PC-9 (cell line): ENCODE measurements at regions not wholly inside any gene's neighbourhood (a gene's known extent, or its start where the extent isn't known, plus 50 kb on each side); places are given as distances from the start of the nearest gene placed in this dataset.
"Not testable (repeated sequence)": the region's sequence is repeated elsewhere in the genome, so short reads cannot be mapped to it uniquely, and the experiment has no call there.

Experiments used
- CTCF ChIP-seq: fragments of 200-600 bp; sonication (generic); conservative IDR thresholded peaks from 2 replicates; pipeline ENCODE4 v1.6.1; 2017; ENCODE audit warnings: mixed run types, antibody characterized with exemption, mild to moderate bottlenecking, moderate library complexity
- EZH2 ChIP-seq: fragments of 200-600 bp; sonication (generic); IDR thresholded peaks from 2 replicates; pipeline ENCODE4 v1.8.0; 2017; ENCODE audit warnings: antibody characterized with exemption, low read depth

GRCh38 chr1:213358368-213358767 lies 307.3 kb downstream of the RPS6KC1 start:
- TF ChIP-seq CTCF, EZH2: not testable (repeated sequence)
